ENCODE measurements at regions not wholly inside any gene's neighbourhood (a gene's known extent, or its start where the extent isn't known, plus 50 kb on each side); places are given as distances from the start of the nearest gene placed in this dataset.

DNA sequence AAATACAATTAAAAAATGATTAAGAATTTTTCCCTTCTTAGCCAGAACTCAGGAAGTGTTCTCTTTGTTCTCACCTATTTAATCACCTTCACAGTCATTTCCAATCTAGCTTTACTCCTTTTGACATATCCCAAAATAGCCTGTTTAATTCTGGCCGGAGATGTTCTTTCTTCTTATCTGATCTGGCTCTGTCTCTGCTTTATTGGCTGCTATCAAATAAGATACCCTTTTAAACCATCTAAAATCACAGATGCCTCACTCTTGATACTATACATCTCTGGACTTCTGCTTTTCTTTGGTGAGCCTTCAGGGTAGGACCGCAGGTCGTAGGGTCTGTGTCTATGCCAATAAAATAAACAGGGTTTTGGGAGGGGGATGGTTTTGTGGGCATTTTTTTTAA, 319.2 kb upstream of the SEMA6D start:
- TF ChIP-seq, protein P1, sequence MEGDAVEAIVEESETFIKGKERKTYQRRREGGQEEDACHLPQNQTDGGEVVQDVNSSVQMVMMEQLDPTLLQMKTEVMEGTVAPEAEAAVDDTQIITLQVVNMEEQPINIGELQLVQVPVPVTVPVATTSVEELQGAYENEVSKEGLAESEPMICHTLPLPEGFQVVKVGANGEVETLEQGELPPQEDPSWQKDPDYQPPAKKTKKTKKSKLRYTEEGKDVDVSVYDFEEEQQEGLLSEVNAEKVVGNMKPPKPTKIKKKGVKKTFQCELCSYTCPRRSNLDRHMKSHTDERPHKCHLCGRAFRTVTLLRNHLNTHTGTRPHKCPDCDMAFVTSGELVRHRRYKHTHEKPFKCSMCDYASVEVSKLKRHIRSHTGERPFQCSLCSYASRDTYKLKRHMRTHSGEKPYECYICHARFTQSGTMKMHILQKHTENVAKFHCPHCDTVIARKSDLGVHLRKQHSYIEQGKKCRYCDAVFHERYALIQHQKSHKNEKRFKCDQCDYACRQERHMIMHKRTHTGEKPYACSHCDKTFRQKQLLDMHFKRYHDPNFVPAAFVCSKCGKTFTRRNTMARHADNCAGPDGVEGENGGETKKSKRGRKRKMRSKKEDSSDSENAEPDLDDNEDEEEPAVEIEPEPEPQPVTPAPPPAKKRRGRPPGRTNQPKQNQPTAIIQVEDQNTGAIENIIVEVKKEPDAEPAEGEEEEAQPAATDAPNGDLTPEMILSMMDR (IDR thresholded peaks at IDR 0.05): no peak
- TF ChIP-seq POLR2A (IDR thresholded peaks at IDR 0.05): no peak

Data from body of pancreas (tissue), 4 donors.